Right lobe of liver (tissue), 6 donors: ENCODE measurements at regions not wholly inside any gene's neighbourhood (a gene's known extent, or its start where the extent isn't known, plus 50 kb on each side); places are given as distances from the start of the nearest gene placed in this dataset.
A peak's percentile ranks its signal among the peaks of the same experiment; 100 is the strongest.

Source experiments
- ATAC-seq, 4 donors: fragments of 200-7000 bp; cut with Tn5 transposase; one replicate each; pipeline ENCODE4 v1.9.1; 2020; ENCODE audit warnings: mild to moderate bottlenecking in 4 of 4, moderate library complexity in 4 of 4
- DNase-seq, 3 donors: peaks; one replicate each; pipeline ENCODE4 v3.0.0-alpha.2; 2020
- H3K27ac ChIP-seq, 3 donors: fragments of 200-600 bp; one replicate each; pipeline ENCODE4 v1.8.0; 2022
- H3K27me3 ChIP-seq, 2 donors: fragments of 200-600 bp; one replicate each; pipeline ENCODE4 v1.8.0; 2022
- H3K36me3 ChIP-seq, 4 donors: fragments of 200-600 bp; sonication (generic) in 1 of 4; one replicate each; pipeline versions ENCODE4 v1.5.1 to v1.8.0; 2017 to 2022; ENCODE audit warnings: control low read depth in 1 of 4
- H3K4me1 ChIP-seq, 4 donors: fragments of 200-600 bp; sonication (generic) in 1 of 4; one replicate each; pipeline versions ENCODE4 v1.5.1 to v1.8.0; 2017 to 2022; ENCODE audit warnings: control low read depth in 1 of 4
- H3K4me3 ChIP-seq, 3 donors: fragments of 200-600 bp; one replicate each; pipeline ENCODE4 v1.8.0; 2022
- H3K9me3 ChIP-seq, 4 donors: fragments of 200-600 bp; sonication (generic) in 1 of 4; one replicate each; pipeline versions ENCODE4 v1.5.1 to v1.8.0; 2017 to 2022; ENCODE audit warnings: control low read depth in 1 of 4
- POLR2A ChIP-seq: fragments of 450-650 bp; IDR thresholded peaks from one replicate; pipeline ENCODE4 v1.6.1; 2017; ENCODE audit warnings: antibody characterized with exemption, mild to moderate bottlenecking
- whole genome bisulfite sequencing: methylation state at CpG from one replicate; pipeline ENCODE4 v1.1.6; 2018; ENCODE audit warnings: low coverage, low lambda C conversion rate; ENCODE audit not compliant: insufficient coverage; ENCODE audit errors: missing lambda C conversion rate; 5-methylcytosine and 5-hydroxymethylcytosine counted together
- intact Hi-C, 2 donors: fragments of 100-400 bp; cut with DNase I; formaldehyde crosslinking; loops; one replicate each; pipeline versions ENCODE4 v1.11.2 to v1.14.1; 2022
- TF ChIP-seq, protein P1 (sequence below), 4 donors: fragments of 200-600 bp in 3 of 4; fragments of 450-650 bp in 1 of 4; IDR thresholded peaks; one replicate each; pipeline versions ENCODE4 v1.5.1 to v1.8.0; 2016 to 2022; ENCODE audit warnings: antibody characterized with exemption in 4 of 4, mild to moderate bottlenecking in 2 of 4
- donor health status: DM: no; HTN: yes; CAD: no.
- donor health status: DM: no; HTN: no; CAD: no.
- donor health status: DM: no; HTN: no; CAD: no.
- donor health status: DM: no; HTN: yes; CAD: no.
- donor health status: DM: no; HTN: yes; CAD: no.

DNA sequence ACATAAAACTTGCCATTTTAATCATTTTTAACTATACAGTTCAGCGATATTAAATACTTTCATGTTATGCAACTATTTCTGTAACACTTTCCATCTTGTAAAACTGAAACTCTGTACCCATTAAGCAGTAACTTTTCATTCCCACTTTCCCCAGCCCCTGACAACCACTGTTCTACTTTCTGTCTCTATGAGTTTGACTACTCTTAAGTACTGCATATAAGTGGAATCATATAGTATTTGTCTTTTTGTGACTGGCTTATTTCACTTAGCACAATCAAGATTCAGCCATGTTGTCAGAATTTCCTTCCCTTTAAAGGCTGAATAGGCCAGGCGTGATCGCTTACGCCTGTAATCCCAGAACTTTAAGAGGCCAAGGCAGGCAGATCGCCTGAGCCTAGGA, 56.2 kb downstream of the ARHGAP35 start:
- Histone ChIP-seq H3K27ac (peak overlapping the region in 1 of 3 donors; percentile 21), H3K36me3 (peaks cover 0 to 34% (median 11%) of the 10 kb centered on the region in 4 donors), H3K4me1 (peaks cover 0 to 43% (median 18%) of the 10 kb centered on the region in 4 donors), H3K27me3 (no peaks in the 10 kb centered on the region), H3K4me3 (no peak overlapping the region), H3K9me3 (no peaks in the 10 kb centered on the region)
- no peak for TF ChIP-seq POLR2A
- TF ChIP-seq, protein P1, sequence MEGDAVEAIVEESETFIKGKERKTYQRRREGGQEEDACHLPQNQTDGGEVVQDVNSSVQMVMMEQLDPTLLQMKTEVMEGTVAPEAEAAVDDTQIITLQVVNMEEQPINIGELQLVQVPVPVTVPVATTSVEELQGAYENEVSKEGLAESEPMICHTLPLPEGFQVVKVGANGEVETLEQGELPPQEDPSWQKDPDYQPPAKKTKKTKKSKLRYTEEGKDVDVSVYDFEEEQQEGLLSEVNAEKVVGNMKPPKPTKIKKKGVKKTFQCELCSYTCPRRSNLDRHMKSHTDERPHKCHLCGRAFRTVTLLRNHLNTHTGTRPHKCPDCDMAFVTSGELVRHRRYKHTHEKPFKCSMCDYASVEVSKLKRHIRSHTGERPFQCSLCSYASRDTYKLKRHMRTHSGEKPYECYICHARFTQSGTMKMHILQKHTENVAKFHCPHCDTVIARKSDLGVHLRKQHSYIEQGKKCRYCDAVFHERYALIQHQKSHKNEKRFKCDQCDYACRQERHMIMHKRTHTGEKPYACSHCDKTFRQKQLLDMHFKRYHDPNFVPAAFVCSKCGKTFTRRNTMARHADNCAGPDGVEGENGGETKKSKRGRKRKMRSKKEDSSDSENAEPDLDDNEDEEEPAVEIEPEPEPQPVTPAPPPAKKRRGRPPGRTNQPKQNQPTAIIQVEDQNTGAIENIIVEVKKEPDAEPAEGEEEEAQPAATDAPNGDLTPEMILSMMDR (IDR thresholded peaks at IDR 0.05), result no peak
- ATAC-seq (no peak), DNase-seq (no peak)
- intact Hi-C loops, result no loop called here
- 85% methylated on average over 5 of the region's 5 CpGs for WGBS

DNA sequence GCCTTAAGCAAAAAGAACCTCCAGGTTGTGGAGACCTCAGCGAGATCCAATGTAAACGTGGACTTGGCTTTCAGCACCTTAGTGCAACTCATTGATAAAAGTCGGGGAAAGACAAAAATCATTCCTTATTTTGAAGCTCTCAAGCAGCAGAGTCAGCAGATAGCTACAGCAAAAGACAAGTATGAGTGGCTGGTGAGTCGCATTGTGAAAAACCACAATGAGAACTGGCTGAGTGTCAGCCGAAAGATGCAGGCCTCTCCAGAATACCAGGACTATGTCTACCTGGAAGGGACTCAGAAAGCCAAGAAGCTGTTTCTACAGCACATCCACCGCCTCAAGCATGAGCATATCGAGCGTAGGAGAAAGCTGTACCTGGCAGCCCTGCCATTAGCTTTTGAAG, 58.5 kb downstream of the ARHGAP35 start:
- no peak for ATAC-seq
- H3K27ac ChIP-seq, result no peak overlapping the region
- H3K4me3 ChIP-seq, result no peak overlapping the region
- H3K9me3 ChIP-seq, result no peaks in the 10 kb centered on the region
- intact Hi-C loops, result no loop called here
- WGBS, result 61% methylated on average over 7 of the region's 8 CpGs
- peaks cover 0 to 35% (median 14%) of the 10 kb centered on the region in 4 donors for H3K4me1 ChIP-seq
- DNase-seq, result no peak
- H3K36me3 ChIP-seq, result peaks cover 0 to 42% (median 11%) of the 10 kb centered on the region in 4 donors
- H3K27me3 ChIP-seq, result no peaks in the 10 kb centered on the region
- TF ChIP-seq, protein P1 (IDR thresholded peaks at IDR 0.05), result no peak
- TF ChIP-seq POLR2A, result no peak

- 94% methylated on average over 13 of the region's 14 CpGs for WGBS
- Histone ChIP-seq H3K9me3 (no peaks in the 10 kb centered on the region), H3K4me1 (peaks cover 3 to 35% (median 18%) of the 10 kb centered on the region in 4 donors), H3K36me3 (peaks cover 0 to 42% (median 11%) of the 10 kb centered on the region in 4 donors), H3K4me3 (no peak overlapping the region), H3K27ac (no peak overlapping the region), H3K27me3 (no peaks in the 10 kb centered on the region)
- no peak for ATAC-seq
- intact Hi-C loops, result no loop called here
- peak in 1 of 3 donors; percentile 29 for DNase-seq
- no peak for TF ChIP-seq POLR2A
- TF ChIP-seq, protein P1 (IDR thresholded peaks at IDR 0.05), result no peak
Observed at GRCh38 chr19:46920362-46920761, 59.6 kb downstream of the ARHGAP35 start.

GRCh38 chr19:46921071-46921470, 60.3 kb downstream of the ARHGAP35 start:
- Histone ChIP-seq H3K9me3 (no peaks in the 10 kb centered on the region), H3K4me3 (no peak overlapping the region), H3K27ac (no peak overlapping the region), H3K4me1 (peaks cover 3 to 32% (median 18%) of the 10 kb centered on the region in 4 donors), H3K27me3 (no peaks in the 10 kb centered on the region), H3K36me3 (peaks cover 0 to 42% (median 11%) of the 10 kb centered on the region in 4 donors)
- TF ChIP-seq, protein P1 (IDR thresholded peaks at IDR 0.05), result no peak
- TF ChIP-seq POLR2A, result no peak
- ATAC-seq (no peak), DNase-seq (no peak)
- intact Hi-C loops, result no loop called here
- 97% methylated on average over 7 of the region's 7 CpGs for WGBS

DNA sequence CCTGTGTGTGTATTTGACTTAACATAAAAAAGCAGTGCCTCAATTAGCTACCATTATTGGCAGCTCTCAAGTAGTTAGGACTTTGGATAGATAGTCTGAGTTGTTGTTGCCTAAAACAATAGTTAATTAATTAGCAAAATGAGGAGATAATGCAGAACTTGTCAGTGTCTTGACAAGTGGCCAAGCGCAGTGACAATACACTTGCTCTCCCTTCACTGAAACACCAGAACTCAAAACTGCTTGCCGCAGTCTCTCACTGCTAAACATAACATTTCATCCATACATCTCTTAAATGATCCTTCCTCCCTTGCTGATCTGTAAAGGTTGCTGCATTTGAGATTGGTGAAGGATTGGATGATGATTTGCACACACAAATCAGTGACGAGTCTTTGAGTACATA, 61.7 kb downstream of the ARHGAP35 start:
- Histone ChIP-seq H3K4me3 (no peak overlapping the region), H3K9me3 (no peaks in the 10 kb centered on the region), H3K27me3 (no peaks in the 10 kb centered on the region), H3K4me1 (peaks cover 2 to 24% (median 15%) of the 10 kb centered on the region in 4 donors), H3K36me3 (peaks cover 0 to 42% (median 11%) of the 10 kb centered on the region in 4 donors), H3K27ac (no peak overlapping the region)
- TF ChIP-seq, protein P1 (IDR thresholded peaks at IDR 0.05), result no peak
- TF ChIP-seq POLR2A, result no peak
- intact Hi-C loops, result no loop called here
- WGBS, result 90% methylated on average over 3 of the region's 3 CpGs
- ATAC-seq, result no peak
- peak in 1 of 3 donors; percentile 4 for DNase-seq
